Suprapubic skin (tissue), 4 donors: ENCODE measurements at regions not wholly inside any gene's neighbourhood (a gene's known extent, or its start where the extent isn't known, plus 50 kb on each side); places are given as distances from the start of the nearest gene placed in this dataset.

Source experiments
- CTCF ChIP-seq, 2 donors: fragments of 200-600 bp in 1 of 2; fragments of 450-650 bp in 1 of 2; sonication (generic) in 1 of 2; IDR thresholded peaks; one replicate each; pipeline ENCODE4 v1.5.1; 2016 to 2019; ENCODE audit warnings: antibody characterized with exemption in 2 of 2, mild to moderate bottlenecking in 1 of 2, moderate library complexity in 1 of 2
- EP300 ChIP-seq: sonication (generic); formaldehyde crosslinking; IDR thresholded peaks from one replicate; pipeline ENCODE4 v1.6.1; 2017; ENCODE audit warnings: antibody characterized with exemption
- POLR2AphosphoS5 ChIP-seq, 3 donors: sonication (generic); formaldehyde crosslinking; IDR thresholded peaks; one replicate each; pipeline ENCODE4 v1.6.1; 2017; ENCODE audit warnings: antibody characterized with exemption in 3 of 3

DNA sequence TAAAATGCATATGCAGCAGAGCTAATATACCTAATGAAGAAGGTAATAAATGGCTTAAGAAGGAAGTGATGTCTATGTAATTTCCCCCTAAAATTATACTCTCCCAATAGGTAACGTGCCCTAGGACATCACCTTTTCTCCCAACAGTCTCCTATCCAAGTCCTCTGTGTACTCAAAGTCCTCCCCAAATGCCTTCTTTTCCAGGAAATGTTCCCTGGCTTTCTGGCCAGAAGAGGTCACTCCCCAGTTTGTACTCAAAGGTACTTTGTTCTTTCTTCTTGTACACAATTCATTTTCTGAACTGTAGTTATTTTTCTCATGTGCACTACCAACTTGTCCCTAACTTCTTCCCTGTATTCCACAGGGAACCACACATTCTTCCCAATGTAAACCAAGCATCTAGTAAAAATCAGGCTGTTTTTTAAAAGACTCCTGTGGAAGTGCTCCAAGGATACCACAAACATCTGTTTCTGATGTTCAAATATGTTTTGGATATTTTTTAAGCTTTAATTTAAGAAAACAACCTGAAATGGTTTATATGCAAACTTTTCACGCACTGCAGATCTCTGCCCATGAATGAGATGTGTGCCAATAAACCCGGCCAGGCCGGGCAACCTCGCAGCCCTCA is 262.3 kb upstream of the KLF14 start:
- TF ChIP-seq CTCF (IDR thresholded peaks at IDR 0.05): no peak
- no peak for TF ChIP-seq EP300
- no peak for TF ChIP-seq POLR2AphosphoS5 (IDR thresholded peaks at IDR 0.05)
